Right atrium auricular region (tissue), 2 donors: ENCODE measurements at regions not wholly inside any gene's neighbourhood (a gene's known extent, or its start where the extent isn't known, plus 50 kb on each side); places are given as distances from the start of the nearest gene placed in this dataset.
A peak's percentile ranks its signal among the peaks of the same experiment; 100 is the strongest.

ENCODE experiments used
- DNase-seq: peaks from one replicate; pipeline ENCODE4 v3.0.0-alpha.2; 2019; ENCODE audit warnings: low spot score
- H3K27ac ChIP-seq, 2 donors: fragments of 200-600 bp; sonication (generic); 1 replicate in 1 of 2; 2 replicates in 1 of 2; pipeline ENCODE4 v1.5.1; 2016 to 2019
- H3K27me3 ChIP-seq, 2 donors: fragments of 200-600 bp; sonication (generic); one replicate each; pipeline versions ENCODE4 v1.5.1 to v1.6.0; 2017 to 2019
- H3K36me3 ChIP-seq: fragments of 200-600 bp; sonication (generic); one replicate; pipeline ENCODE4 v1.5.1; 2016
- H3K4me1 ChIP-seq, 2 donors: fragments of 200-600 bp; sonication (generic); one replicate each; pipeline versions ENCODE4 v1.5.1 to v1.6.0; 2017 to 2019
- H3K4me3 ChIP-seq, 2 donors: fragments of 200-600 bp; sonication (generic); 1 replicate in 1 of 2; 2 replicates in 1 of 2; pipeline ENCODE4 v1.5.1; 2017 to 2019; ENCODE audit warnings: mild to moderate bottlenecking in 1 of 2, moderate library complexity in 1 of 2
- H3K9me3 ChIP-seq, 2 donors: fragments of 200-600 bp; sonication (generic); one replicate each; pipeline ENCODE4 v1.5.1; 2019
- CTCF ChIP-seq, 2 donors: fragments of 200-600 bp; sonication (generic); IDR thresholded peaks; one replicate each; pipeline ENCODE4 v1.5.1; 2019; ENCODE audit warnings: antibody characterized with exemption in 2 of 2

DNA sequence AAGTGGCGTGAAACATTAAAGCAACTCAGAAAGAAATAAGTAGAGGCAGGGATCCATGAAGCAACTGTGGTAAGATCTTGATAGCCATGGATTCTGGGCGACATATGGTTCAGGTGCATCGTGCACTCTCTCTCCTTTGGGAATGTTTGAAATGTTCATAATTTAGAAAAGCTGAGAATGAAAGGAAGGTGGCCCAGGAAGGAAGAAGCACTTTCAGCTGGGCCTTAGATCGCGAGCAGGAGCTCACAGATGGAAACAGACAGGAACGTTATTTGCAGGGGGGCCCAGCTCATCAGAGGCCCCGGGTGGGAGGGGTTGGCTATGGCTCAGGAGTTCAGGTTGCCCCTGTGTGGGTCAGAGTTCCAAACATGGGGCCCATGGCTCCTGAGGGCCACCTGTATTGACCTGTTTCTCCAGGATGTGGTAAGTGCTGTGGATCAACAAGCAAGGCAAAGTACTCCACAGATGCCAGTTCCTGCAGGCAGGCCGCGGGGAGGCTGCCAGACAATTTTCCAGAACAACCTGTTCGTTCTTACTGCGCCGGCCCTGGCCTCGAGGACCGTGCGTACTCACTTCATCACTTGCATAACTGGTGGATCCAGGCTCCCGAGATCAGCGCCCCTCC lies 253.2 kb downstream of the TOMM20 start:
- H3K36me3 ChIP-seq, result no peaks in the 10 kb centered on the region
- no peaks in the 10 kb centered on the region for H3K27me3 ChIP-seq
- peaks cover 0 to 25% of the 10 kb centered on the region in 2 donors for H3K4me1 ChIP-seq
- H3K27ac ChIP-seq, result peak overlapping the region; percentile 68 to 77
- TF ChIP-seq CTCF (IDR thresholded peaks at IDR 0.05), result no peak
- H3K4me3 ChIP-seq, result no peak overlapping the region
- no peaks in the 10 kb centered on the region for H3K9me3 ChIP-seq
- DNase-seq, result no peak

DNA sequence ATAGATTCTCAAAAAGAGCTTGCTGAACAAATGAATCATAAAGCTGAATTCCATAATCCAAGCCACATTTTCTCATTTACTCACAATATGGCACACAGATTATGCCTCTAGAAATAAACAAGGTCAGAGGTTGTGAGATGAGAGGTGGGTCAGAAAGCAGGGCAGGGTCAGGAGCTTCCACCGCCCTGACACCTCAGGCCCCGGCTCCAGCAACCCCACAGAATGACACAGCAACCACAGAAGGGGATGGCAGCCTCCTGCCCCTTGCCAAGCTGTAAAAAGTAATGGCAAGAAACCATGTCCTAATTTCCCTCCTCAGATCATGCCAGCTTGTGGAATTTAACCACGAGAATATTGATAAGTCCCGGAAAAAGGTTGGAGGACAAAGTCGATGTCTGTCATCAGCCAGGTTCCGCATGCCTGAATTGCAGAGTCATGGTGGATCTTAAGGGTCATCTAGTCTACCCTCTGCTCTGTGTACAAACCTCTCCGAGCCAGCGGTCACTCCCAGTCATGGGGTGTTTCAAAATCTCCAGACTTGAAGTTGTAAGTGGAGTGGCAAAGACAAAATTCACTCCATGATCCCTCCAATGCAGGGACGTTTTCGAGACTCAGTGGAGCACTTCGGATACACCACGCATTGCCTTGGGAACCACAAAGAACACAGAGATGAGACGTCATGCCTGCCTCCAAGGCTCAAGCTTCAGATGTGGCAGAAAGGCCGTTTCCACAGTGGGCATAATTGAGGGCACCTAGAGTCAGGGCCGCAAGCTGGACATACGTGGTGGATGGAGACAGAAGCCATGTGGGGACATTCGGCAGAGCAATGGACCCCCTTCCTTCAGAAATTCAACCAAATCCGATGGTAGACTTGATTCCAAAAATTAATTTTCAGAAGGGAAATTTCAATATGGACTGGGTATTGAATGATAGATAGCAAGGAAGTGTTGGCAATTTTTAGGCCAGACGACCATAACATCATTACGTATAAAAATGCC lies 254.0 kb downstream of the TOMM20 start:
- Histone ChIP-seq H3K27ac (no peak overlapping the region), H3K4me1 (peaks cover 0 to 34% of the 10 kb centered on the region in 2 donors), H3K4me3 (no peak overlapping the region), H3K36me3 (no peaks in the 10 kb centered on the region), H3K9me3 (no peaks in the 10 kb centered on the region), H3K27me3 (no peaks in the 10 kb centered on the region)
- DNase-seq, result no peak
- no peak for TF ChIP-seq CTCF (IDR thresholded peaks at IDR 0.05)

GRCh38 chr1:234871710-234872271 lies 256.8 kb downstream of the TOMM20 start:
- Histone ChIP-seq H3K4me3 (no peak overlapping the region), H3K4me1 (peaks cover 0 to 39% of the 10 kb centered on the region in 2 donors), H3K36me3 (no peaks in the 10 kb centered on the region), H3K27me3 (no peaks in the 10 kb centered on the region), H3K27ac (peak overlapping the region; percentile 14 to 29), H3K9me3 (no peaks in the 10 kb centered on the region)
- no peak for DNase-seq
- TF ChIP-seq CTCF (IDR thresholded peaks at IDR 0.05), result no peak

DNA sequence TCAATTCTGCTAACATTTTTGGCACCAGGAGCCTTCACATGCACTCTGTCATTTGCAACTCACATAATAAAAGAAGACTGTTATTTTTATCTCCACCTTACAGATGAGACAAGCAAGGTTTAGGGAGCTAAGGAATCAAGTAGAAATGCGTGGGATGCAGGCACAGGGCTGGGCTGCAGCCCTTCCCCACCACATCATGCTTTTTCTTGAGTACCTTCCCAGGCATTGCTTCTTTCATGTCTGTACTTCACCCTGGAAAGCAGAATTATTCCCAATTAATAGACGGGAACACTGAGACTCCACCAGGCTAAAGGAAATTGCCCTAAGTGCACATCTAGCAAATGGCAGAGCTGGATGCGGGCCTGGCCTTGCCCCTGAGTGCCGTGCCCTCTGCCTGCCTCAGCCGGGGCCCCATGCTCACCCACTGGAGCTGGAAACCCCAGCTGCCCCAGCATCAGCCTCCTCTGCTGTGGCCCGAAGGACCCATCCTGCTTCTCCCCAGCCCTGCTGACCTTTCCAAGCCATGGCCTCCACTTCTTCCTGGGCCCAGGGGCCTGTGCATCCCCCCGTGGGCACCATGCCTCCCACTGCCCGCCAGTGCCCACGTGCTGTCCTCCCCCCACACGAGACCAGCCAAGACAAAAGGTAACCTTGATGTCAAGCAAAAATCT lies 257.5 kb downstream of the TOMM20 start:
- H3K4me1 ChIP-seq, result peaks cover 0 to 38% of the 10 kb centered on the region in 2 donors

More for the DNA sequence above, 257.5 kb downstream of the TOMM20 start:
- Histone ChIP-seq H3K27me3 (no peaks in the 10 kb centered on the region), H3K9me3 (no peaks in the 10 kb centered on the region), H3K4me3 (no peak overlapping the region), H3K27ac (peak overlapping the region; percentile 14 to 29), H3K36me3 (no peaks in the 10 kb centered on the region)
- no peak for TF ChIP-seq CTCF (IDR thresholded peaks at IDR 0.05)
- no peak for DNase-seq
